H9 (cell line): ENCODE measurements at regions not wholly inside any gene's neighbourhood (a gene's known extent, or its start where the extent isn't known, plus 50 kb on each side); places are given as distances from the start of the nearest gene placed in this dataset.

Experiments
- DNase-seq: peaks from one replicate; pipeline ENCODE4 v3.0.0-alpha.2; 2017
- H2AFZ ChIP-seq: one replicate; pipeline ENCODE4 v1.6.1; 2013; ENCODE audit warnings: mild to moderate bottlenecking, low read length, control low read depth, moderate library complexity
- H2AK5ac ChIP-seq: 2 replicates; pipeline ENCODE4 v1.6.1; 2013; ENCODE audit warnings: low read length, control low read depth, mixed read lengths; ENCODE audit not compliant: insufficient read length
- H2BK120ac ChIP-seq: one replicate; pipeline ENCODE4 v1.6.1; 2013; ENCODE audit warnings: low read depth, mild to moderate bottlenecking, low read length, control low read depth, inconsistent platforms; ENCODE audit not compliant: poor library complexity, severe bottlenecking
- H2BK12ac ChIP-seq: 2 replicates; pipeline ENCODE4 v1.6.1; 2013; ENCODE audit warnings: low read length, control low read depth, mixed read lengths, low read depth; ENCODE audit not compliant: insufficient read length
- H2BK15ac ChIP-seq: 2 replicates; pipeline ENCODE4 v1.6.1; 2013; ENCODE audit warnings: low read depth, low read length, control low read depth
- H2BK20ac ChIP-seq: one replicate; pipeline ENCODE4 v1.6.1; 2013; ENCODE audit warnings: low read depth, mild to moderate bottlenecking, low read length, control low read depth, inconsistent platforms; ENCODE audit not compliant: poor library complexity, severe bottlenecking
- H2BK5ac ChIP-seq: 2 replicates; pipeline ENCODE4 v1.6.1; 2013; ENCODE audit warnings: low read length, control low read depth, mixed read lengths; ENCODE audit not compliant: insufficient read length
- H3K14ac ChIP-seq: 2 replicates; pipeline ENCODE4 v1.6.1; 2013; ENCODE audit warnings: low read length, control low read depth; ENCODE audit not compliant: insufficient read depth
- H3K18ac ChIP-seq: 2 replicates; pipeline ENCODE4 v1.6.1; 2013; ENCODE audit warnings: low read depth, mild to moderate bottlenecking, mixed read lengths, low read length, control low read depth; ENCODE audit not compliant: insufficient read length
- H3K23ac ChIP-seq: 2 replicates; pipeline ENCODE4 v1.6.1; 2013; ENCODE audit warnings: low read length, control low read depth, mixed read lengths, low read depth; ENCODE audit not compliant: insufficient read length
- H3K23me2 ChIP-seq: 2 replicates; pipeline ENCODE4 v1.6.1; 2013; ENCODE audit warnings: low read depth, mild to moderate bottlenecking, mixed read lengths, low read length, control low read depth; ENCODE audit not compliant: insufficient read length, poor library complexity, severe bottlenecking
- H3K27ac ChIP-seq: 2 replicates; pipeline ENCODE4 v1.5.1; 2013; ENCODE audit warnings: low read length, control low read depth, mixed read lengths, low read depth; ENCODE audit not compliant: insufficient read length
- H3K27me3 ChIP-seq: 2 replicates; pipeline ENCODE4 v1.6.1; 2013; ENCODE audit warnings: low read length, control low read depth, inconsistent platforms; ENCODE audit not compliant: insufficient read depth
- H3K4ac ChIP-seq: 2 replicates; pipeline ENCODE4 v1.6.1; 2013; ENCODE audit warnings: low read depth, mild to moderate bottlenecking, control low read depth, inconsistent platforms, low read length, moderate library complexity
- H3K4me1 ChIP-seq: 2 replicates; pipeline ENCODE4 v1.6.1; 2013; ENCODE audit warnings: low read length, control low read depth, inconsistent platforms; ENCODE audit not compliant: insufficient read depth
- H3K4me2 ChIP-seq: 2 replicates; pipeline ENCODE4 v1.6.1; 2013; ENCODE audit warnings: low read length, control low read depth, mixed read lengths; ENCODE audit not compliant: insufficient read length, insufficient read depth
- H3K56ac ChIP-seq: 2 replicates; pipeline ENCODE4 v1.6.1; 2013; ENCODE audit warnings: low read depth, mild to moderate bottlenecking, mixed read lengths, low read length, control low read depth; ENCODE audit not compliant: insufficient read length
- H3K79me1 ChIP-seq: 2 replicates; pipeline ENCODE4 v1.6.1; 2013; ENCODE audit warnings: low read depth, mild to moderate bottlenecking, moderate library complexity, low read length, control low read depth, inconsistent platforms; ENCODE audit not compliant: insufficient read depth, poor library complexity, severe bottlenecking
- H3K79me2 ChIP-seq: 2 replicates; pipeline ENCODE4 v1.6.1; 2013; ENCODE audit warnings: low read length, control low read depth, inconsistent platforms; ENCODE audit not compliant: insufficient read depth
- H3K9ac ChIP-seq: 2 replicates; pipeline ENCODE4 v1.6.1; 2013; ENCODE audit warnings: low read length, control low read depth, mixed read lengths; ENCODE audit not compliant: insufficient read length; ENCODE audit errors: extremely low read depth
- H3K9me3 ChIP-seq: one replicate; pipeline ENCODE4 v1.6.1; 2013; ENCODE audit warnings: low read depth, low read length, inconsistent platforms; ENCODE audit not compliant: control insufficient read depth
- H3T11ph ChIP-seq: one replicate; pipeline ENCODE4 v1.6.1; 2013; ENCODE audit warnings: mild to moderate bottlenecking, low read length, control low read depth, inconsistent platforms
- H4K20me1 ChIP-seq: one replicate; pipeline ENCODE4 v1.6.1; 2013; ENCODE audit not compliant: control insufficient read depth, insufficient read length, insufficient read depth
- H4K5ac ChIP-seq: 2 replicates; pipeline ENCODE4 v1.6.1; 2013; ENCODE audit warnings: low read depth, mild to moderate bottlenecking, mixed read lengths, low read length, control low read depth; ENCODE audit not compliant: insufficient read length
- H4K8ac ChIP-seq: replicated peaks from 2 replicates; pipeline ENCODE4 v1.6.1; 2013; ENCODE audit warnings: low read length, control low read depth, mixed read lengths, low read depth; ENCODE audit not compliant: insufficient read length
- H4K91ac ChIP-seq: 2 replicates; pipeline ENCODE4 v1.6.1; 2013; ENCODE audit warnings: low read depth, mild to moderate bottlenecking, moderate library complexity, mixed read lengths, low read length, control low read depth; ENCODE audit not compliant: insufficient read length
- H3K27ac Mint-ChIP-seq, 3 experiments: 2 replicates in 2 of 3; 3 replicates in 1 of 3; pipeline ENCODE4 v1.8.0; 2020 to 2021; ENCODE audit warnings: mixed read lengths in 3 of 3, mild to moderate bottlenecking in 1 of 3, moderate library complexity in 1 of 3
- H3K27me3 Mint-ChIP-seq: 2 replicates; pipeline ENCODE4 v1.8.0; 2021; ENCODE audit warnings: low read depth, mild to moderate bottlenecking, moderate library complexity, mixed read lengths
- H3K36me3 Mint-ChIP-seq, 3 experiments: 2 replicates in 2 of 3; 3 replicates in 1 of 3; pipeline ENCODE4 v1.8.0; 2020 to 2021; ENCODE audit warnings: low read depth in 3 of 3, mixed read lengths in 3 of 3; ENCODE audit not compliant: insufficient read depth in 1 of 3
- H3K4me1 Mint-ChIP-seq, 2 experiments: 2 replicates each; pipeline ENCODE4 v1.8.0; 2020; ENCODE audit warnings: mixed read lengths in 2 of 2
- H3K4me3 Mint-ChIP-seq, 2 experiments: 2 replicates in 1 of 2; 3 replicates in 1 of 2; pipeline ENCODE4 v1.8.0; 2020 to 2021; ENCODE audit warnings: mild to moderate bottlenecking in 2 of 2, mixed read lengths in 2 of 2, moderate library complexity in 1 of 2
- H3K9me3 Mint-ChIP-seq, 2 experiments: 2 replicates in 1 of 2; 3 replicates in 1 of 2; pipeline ENCODE4 v1.8.0; 2020; ENCODE audit warnings: mild to moderate bottlenecking in 2 of 2, mixed read lengths in 2 of 2, moderate library complexity in 1 of 2
- TF ChIP-seq, protein P1 (sequence below): fragments of 200-600 bp; sonication (generic); conservative IDR thresholded peaks from 3 replicates; pipeline ENCODE4 v1.8.0; 2021; ENCODE audit warnings: antibody characterized with exemption, mild to moderate bottlenecking

GRCh38 chr20:54419531-54419930, 55.9 kb upstream of the DOK5 start:
- no peak overlapping the region for H3K27ac Mint-ChIP-seq
- DNase-seq: no peak
- H4K91ac ChIP-seq: no peak overlapping the region

More at GRCh38 chr20:54419531-54419930, 55.9 kb upstream of the DOK5 start:
- no peak overlapping the region for H2BK15ac ChIP-seq
- no peak overlapping the region for H3K56ac ChIP-seq
- no peak overlapping the region for H2BK20ac ChIP-seq
- TF ChIP-seq, protein P1, sequence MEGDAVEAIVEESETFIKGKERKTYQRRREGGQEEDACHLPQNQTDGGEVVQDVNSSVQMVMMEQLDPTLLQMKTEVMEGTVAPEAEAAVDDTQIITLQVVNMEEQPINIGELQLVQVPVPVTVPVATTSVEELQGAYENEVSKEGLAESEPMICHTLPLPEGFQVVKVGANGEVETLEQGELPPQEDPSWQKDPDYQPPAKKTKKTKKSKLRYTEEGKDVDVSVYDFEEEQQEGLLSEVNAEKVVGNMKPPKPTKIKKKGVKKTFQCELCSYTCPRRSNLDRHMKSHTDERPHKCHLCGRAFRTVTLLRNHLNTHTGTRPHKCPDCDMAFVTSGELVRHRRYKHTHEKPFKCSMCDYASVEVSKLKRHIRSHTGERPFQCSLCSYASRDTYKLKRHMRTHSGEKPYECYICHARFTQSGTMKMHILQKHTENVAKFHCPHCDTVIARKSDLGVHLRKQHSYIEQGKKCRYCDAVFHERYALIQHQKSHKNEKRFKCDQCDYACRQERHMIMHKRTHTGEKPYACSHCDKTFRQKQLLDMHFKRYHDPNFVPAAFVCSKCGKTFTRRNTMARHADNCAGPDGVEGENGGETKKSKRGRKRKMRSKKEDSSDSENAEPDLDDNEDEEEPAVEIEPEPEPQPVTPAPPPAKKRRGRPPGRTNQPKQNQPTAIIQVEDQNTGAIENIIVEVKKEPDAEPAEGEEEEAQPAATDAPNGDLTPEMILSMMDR: no peak
- H3K79me2 ChIP-seq: no peaks in the 10 kb centered on the region
- H2AK5ac ChIP-seq: no peak overlapping the region
- no peak overlapping the region for H4K5ac ChIP-seq
- Mint-ChIP-seq H3K4me3 (no peak overlapping the region), H3K27me3 (no peaks in the 10 kb centered on the region), H3K4me1 (0 out of 4 replicates have a peak, but pooled peaks cover 0 to 2% of the 10 kb centered on the region in 2 experiments), H3K9me3 (peaks cover 7 to 8% of the 10 kb centered on the region in 2 experiments; a peak in 4 of 5 replicates), H3K36me3 (peaks cover 0 to 8% (median 3%) of the 10 kb centered on the region in 3 experiments; a peak in 1 of 7 replicates)
- no peak overlapping the region for H3K4ac ChIP-seq
- H3T11ph ChIP-seq: no peak overlapping the region
- H3K4me2 ChIP-seq: no peak overlapping the region
- H4K20me1 ChIP-seq: no peaks in the 10 kb centered on the region
- no peak overlapping the region for H3K9ac ChIP-seq
- H3K27ac ChIP-seq: no peak overlapping the region
- no peaks in the 10 kb centered on the region; the same call in 1 of the 2 replicates for H3K4me1 ChIP-seq
- no peak overlapping the region for H2BK120ac ChIP-seq
- H3K23me2 ChIP-seq: no peaks in the 10 kb centered on the region
- no peak overlapping the region for H2AFZ ChIP-seq
- no peak overlapping the region for H4K8ac ChIP-seq
- H3K18ac ChIP-seq: no peak overlapping the region
- no peaks in the 10 kb centered on the region for H3K9me3 ChIP-seq
- H2BK12ac ChIP-seq: no peak overlapping the region
- no peaks in the 10 kb centered on the region for H3K27me3 ChIP-seq
- H3K23ac ChIP-seq: no peak overlapping the region
- H3K14ac ChIP-seq: no peak overlapping the region
- no peaks in the 10 kb centered on the region for H3K79me1 ChIP-seq
- no peak overlapping the region for H2BK5ac ChIP-seq
